ENCODE measurements at regions not wholly inside any gene's neighbourhood (a gene's known extent, or its start where the extent isn't known, plus 50 kb on each side); places are given as distances from the start of the nearest gene placed in this dataset.

GRCh38 chr22:47476231-47476630, 713.8 kb downstream of the TBC1D22A start:
- TF ChIP-seq POLR2A (IDR thresholded peaks at IDR 0.05): no peak
- TF ChIP-seq, protein P1, sequence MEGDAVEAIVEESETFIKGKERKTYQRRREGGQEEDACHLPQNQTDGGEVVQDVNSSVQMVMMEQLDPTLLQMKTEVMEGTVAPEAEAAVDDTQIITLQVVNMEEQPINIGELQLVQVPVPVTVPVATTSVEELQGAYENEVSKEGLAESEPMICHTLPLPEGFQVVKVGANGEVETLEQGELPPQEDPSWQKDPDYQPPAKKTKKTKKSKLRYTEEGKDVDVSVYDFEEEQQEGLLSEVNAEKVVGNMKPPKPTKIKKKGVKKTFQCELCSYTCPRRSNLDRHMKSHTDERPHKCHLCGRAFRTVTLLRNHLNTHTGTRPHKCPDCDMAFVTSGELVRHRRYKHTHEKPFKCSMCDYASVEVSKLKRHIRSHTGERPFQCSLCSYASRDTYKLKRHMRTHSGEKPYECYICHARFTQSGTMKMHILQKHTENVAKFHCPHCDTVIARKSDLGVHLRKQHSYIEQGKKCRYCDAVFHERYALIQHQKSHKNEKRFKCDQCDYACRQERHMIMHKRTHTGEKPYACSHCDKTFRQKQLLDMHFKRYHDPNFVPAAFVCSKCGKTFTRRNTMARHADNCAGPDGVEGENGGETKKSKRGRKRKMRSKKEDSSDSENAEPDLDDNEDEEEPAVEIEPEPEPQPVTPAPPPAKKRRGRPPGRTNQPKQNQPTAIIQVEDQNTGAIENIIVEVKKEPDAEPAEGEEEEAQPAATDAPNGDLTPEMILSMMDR (IDR thresholded peaks at IDR 0.05): no peak
- TF ChIP-seq EP300 (IDR thresholded peaks at IDR 0.05): no peak
